ENCODE measurements at regions not wholly inside any gene's neighbourhood (a gene's known extent, or its start where the extent isn't known, plus 50 kb on each side); places are given as distances from the start of the nearest gene placed in this dataset.
"Not testable (repeated sequence)": the region's sequence is repeated elsewhere in the genome, so short reads cannot be mapped to it uniquely, and the experiment has no call there.

DNA sequence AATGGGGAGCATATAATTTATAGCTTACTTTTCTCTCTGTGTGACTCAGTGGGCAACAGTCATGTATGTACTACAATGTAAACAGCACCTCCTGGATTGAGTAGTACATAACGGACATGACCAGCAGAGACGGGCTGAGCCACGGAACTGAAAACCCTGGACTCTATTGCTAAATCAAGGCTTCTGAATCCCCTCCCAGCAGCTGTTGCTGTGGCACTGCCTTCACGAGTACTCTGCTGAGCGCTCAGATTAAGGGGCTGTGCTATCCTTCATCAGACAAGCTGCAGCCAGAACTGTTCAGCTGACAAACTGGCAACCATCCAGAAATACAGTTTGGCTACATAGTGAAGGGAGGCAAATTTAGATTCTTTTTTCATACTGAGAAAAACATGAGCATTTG is 131.3 kb upstream of the CCDC180 start:
- DNase-seq, result no peak

DNA sequence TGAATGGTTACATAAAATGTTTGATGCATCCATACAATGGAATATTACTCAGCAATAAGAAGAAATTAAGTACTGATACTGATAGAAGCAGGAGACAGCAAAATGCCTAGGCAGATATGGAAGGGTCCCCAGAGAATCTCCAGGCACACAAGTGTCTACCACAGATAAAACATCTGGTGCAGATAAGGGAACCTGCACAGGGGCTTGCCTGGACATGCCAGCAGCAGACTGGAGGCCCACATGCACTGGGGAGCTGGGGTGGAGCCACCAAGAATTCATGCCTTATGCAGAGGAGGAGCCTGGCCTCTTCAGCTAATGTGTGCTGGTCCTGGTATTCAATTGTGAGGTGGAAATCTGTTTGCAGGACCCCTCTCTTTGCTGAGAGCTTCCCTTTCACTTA is 129.2 kb upstream of the CTSV start:
- not testable (repeated sequence) for DNase-seq

DNA sequence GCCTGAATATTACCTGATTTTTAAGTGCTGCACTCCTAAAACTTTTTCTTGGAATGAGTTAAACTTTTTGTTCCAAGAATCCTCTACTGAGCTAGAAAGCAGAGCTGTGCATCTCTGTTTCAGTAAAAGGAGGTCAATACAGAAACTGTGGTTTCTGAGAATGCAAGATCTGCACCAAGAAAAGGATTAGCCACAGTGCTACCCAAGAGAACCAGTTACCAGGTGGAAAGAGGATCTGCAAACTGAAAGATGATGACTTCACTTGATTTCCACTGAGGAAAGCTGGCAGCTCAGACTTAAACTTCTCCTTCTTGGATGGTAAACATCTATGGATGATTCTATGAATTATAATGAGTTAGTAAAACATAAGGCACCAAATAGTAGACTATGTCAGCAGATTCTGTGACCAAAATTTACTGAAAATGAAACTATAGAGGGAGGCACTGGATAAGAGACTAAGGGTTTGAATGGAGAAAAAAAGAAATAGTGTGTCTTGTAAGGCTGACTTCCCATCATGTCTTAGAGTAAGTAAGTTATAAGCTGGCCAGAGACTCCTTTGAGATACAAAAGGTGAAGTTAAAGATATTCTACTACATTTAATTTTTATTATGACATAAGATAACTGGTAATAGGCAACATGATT is 127.7 kb upstream of the CTSV start:
- not testable (repeated sequence) for DNase-seq

DNA sequence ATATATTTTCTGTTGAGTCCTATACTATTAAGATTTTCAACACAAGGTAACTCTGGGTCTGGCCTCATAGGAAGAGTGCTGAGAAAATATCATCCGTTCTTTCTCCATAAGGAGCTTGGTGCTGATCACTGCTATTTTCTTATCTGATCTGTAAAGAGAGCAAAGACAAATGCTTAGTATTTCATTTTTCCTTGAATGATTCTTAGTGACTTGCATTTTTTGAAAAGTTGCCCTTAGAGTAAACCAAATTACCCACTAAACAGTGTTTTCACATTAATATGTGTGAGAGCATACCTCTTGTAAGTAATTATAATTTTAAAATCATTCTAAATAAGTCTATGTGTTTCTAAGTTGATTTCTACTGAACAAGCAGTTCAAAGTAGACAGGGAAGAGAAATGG is 121.3 kb upstream of the CTSV start:
- DNase-seq, result no peak

DNA sequence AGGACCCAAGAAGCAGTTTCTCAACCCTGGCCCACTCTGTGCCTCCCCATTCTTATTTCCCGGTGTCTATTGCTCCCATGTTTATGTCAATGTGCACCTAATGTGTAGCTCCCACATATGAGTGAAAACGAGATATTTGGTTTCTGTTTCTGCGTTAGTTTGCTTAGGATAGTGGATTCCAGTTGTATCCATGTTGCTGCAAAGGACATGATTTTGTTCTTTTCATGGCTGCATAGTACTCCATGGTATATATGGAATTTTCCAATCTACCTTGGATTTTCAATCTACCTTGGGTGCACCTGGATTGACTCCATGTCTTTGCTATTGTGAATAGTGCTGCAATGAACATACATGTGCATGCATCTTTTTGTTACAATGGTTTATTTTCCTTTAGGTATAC is 119.8 kb upstream of the CTSV start:
- not testable (repeated sequence) for DNase-seq

DNA sequence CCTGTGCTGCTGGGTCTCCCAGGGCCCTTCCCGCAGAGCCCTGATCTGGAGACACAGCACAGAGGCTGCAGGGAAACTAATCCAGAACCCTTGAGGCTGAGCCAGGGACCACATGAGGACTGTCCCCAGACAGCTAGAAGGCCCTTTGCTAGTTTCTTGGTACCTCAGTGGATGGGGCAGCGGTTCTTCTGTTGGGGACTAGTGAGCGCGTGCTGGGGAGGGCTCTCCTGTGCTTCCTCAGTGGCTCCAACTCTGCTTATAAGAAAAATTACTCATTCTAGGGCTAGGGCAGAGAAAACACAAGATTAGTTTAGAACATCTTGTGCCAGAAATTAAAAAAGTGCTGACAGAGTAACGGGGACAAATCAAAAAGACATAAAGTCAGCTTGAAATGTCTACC is 116.5 kb upstream of the CTSV start:
- not testable (repeated sequence) for DNase-seq

DNA sequence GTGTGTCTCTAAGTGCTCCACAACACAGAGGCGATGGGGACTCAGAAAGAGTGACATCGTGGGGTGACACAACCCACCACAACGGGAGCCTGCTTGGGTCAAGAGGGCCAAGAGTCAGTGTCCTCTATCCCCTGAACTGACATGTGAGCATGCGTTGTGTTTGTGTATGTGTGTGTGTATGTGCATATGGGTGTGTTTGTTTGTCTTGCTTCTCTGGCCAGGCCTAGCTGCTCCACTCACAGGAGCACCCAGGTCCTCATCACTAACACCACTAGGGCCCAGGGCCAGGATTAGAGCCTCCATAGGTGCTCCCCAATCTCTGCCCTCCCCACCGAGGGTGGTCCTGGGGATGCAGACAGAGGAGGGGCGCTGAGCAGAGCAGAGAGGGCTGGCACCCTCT is 115.0 kb upstream of the CTSV start:
- DNase-seq, result no peak

DNA sequence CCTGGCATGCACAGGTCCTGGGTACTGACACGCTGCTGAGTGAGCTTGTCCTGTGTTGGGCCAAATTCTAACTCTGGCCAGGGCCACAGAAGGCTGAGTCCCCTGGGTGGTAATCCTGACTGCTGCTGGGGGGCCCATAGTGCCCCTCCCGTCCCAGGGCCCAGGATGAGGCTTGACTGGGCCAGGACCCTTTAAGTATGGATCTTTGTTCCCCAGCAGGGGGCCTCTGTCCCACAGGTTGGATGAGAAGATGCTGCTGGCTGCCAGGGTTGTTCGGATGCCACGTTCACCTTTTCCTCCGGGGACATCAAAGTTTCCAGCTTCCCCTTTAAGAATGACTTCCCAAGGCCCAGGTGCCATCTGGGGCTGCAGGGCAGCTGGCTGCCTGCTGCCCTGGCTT is 114.2 kb upstream of the CTSV start:
- DNase-seq, result not testable (repeated sequence)

DNA sequence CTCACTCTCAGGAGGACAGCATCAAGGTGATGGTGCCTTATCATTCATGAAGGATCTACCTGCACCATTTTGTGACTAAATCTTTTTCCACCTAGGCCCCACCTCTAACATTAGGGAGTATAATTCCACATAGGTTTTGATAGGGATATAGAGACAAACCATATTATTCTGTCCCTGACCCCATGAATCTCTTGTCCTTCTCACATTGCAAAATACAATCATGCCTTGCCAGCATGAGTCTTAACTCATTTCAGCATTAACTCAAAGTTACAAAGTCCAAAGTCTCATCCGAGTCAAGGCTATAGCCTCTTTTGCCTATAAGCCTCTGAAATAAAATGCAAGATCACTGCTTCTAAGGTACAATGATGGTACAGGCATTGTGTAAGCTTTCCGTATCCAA is 111.5 kb upstream of the CTSV start:
- not testable (repeated sequence) for DNase-seq

DNA sequence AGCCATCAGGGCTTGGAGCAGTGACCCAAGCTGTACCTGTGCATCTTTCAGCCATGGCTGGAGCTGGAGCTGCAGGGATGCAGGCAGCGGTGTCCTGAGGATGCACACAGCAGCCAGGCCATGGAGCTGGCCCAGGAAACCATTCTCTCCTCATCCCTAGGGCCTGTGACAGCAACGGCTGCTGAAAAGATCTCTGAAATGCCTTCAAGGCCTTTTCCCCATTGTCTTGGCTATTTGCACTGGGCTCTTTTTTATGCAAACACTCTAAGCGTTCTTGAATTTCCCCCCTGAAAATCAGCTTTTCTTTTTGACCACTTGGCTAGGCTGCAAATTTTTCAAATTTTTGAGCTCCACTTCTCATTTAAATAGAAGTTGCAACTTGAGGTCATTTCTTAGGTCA is 109.5 kb upstream of the CTSV start:
- not testable (repeated sequence) for DNase-seq

DNA sequence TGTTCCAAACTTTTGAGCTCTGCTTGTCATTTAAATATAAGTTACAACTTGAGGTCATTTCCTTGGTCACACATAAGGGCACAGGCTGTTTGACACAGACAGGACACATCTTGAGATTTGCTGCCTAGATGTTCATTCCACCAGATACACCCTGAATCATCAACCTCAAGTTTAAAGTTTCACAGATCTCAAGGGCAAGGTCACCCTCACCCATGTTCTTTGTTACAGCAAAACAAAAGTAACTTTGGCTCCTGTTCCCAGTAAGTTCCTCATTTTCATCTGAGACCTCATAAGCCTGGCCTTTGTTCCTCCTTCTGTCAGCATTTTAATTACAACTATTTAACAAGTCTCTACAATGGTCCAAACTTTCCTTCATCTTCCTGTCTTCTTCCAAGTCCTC is 106.7 kb upstream of the CTSV start:
- not testable (repeated sequence) for DNase-seq

DNA sequence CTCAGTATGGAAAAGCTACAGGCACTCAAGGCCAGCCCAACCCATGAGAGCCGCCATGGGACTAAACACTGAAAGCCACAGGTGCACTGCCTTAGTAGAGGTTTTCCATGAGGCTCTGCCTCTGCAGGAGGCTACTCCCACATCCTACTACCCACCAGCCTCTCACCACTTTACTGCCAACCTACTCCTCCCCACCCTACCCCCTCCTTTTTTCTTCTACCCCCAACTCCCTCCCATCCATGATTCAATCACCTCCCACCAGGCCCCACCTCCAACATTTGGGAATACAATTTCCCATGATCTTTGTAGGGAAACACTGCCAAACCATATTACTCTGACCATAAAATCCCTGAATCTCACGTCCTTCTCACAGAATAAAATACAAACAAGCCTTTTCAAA is 101.6 kb upstream of the CTSV start:
- no peak for DNase-seq

DNA sequence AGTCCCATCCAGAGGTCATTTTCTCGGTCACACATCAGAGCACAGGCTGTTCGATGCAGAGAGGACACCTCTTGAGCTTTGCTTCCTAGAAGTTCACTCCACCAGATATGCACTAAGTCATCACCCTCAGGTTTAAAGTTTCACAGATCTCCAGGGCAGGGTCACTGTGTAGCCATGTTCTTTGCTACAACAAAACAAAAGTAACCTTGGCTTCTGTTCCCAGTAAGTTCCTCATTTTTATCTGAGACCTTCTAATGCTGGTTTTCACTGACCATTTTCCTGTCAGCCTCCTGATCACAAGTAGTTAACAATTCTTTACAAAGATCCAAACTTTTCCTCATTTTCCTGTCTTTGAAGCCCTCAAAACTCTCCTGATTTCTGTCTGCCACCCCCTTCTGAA is 97.5 kb upstream of the CTSV start:
- DNase-seq, result no peak

DNA sequence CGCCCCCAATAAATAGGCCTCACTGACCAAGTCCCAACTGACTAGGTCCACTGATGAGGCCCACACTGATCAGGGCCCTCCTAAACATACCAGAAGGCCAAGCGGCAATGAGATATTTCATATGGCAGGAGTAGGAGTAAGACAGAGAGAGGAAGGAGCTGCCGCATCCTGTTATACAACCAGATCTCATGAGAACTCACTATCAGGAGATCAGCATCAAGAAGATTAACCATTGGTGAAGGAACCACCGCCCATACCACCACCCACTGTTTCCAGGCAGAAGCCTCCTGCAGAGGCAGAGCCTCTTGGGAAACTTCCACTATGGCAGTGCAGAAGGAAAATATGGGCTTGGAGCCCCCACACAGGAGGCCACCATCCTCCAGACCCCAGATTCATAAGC is 95.0 kb upstream of the CTSV start:
- not testable (repeated sequence) for DNase-seq

DNA sequence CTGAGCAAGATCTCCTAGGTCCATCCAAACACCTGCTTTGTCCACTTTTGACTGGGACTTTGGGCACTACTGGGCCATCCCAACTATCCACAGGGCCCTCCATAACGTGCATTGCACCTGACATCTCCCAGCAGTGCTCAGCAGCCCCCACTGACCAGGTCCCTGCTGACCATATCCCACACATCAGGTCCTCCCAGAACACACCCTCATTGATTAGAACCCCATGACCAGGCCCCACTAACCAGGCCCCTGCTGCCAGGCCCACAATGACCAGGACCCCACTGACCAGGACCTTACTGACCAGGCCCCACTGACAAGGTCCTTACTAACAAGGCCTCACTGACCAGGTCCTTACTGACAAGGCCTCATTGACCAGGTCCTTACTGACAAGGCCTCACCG is 93.9 kb upstream of the CTSV start:
- no peak for DNase-seq

DNA sequence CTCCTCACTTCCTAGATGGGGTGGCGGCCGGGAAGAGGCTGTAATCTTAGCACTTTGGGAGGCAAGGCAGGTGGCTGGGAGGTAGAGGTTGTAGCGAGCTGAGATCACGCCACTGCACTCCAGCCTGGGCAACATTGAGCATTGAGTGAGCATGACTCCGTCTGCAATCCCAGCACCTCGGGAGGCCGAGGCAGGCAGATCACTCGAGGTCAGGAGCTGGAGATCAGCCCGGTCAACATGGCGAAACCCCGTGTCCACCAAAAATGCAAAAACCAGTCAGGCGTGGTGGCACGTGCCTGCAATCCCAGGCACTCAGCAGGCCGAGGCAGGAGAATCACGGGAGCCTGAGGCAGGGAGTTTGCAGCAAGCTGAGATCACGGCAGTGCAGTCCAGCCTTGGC is 91.9 kb upstream of the CTSV start:
- not testable (repeated sequence) for DNase-seq

DNA sequence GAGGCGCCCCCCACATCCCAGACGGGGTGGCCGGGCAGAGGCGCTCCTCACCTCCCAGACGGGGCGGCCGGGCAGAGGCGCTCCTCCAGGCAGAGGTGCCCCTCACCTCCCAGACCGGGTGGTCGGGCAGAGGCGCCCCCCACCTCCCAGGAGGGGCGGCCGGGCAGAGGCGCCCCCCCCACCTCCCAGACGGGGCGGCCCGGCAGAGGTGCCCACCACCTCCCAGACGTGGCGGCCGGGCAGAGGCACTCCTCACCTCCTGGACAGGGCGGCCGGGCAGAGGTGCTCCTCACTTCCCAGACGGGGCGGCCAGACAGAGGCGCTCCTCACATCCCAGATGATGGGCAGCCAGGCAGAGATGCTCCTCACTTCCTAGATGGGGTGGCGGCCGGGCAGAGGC is 91.4 kb upstream of the CTSV start:
- not testable (repeated sequence) for DNase-seq

DNA sequence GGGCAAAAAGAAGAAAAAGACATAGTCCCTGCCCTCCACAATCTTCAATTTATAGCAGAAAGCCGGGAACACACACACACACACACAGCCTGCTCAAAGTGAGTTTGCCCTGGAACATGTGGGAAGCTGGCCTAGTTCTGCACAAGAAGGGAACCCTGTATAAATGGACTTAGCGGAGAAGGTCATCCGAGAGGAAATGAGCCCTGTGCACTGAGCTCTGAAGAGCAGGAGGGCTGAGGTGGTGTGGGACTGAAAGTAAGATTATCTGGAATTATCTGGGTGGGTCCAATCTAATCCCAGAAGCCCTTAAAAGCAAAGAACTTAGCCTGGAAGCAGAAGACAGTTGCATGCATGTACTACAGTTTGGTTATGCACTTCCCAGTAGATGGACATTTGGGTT is 90.0 kb upstream of the CTSV start:
- DNase-seq, result no peak

DNA sequence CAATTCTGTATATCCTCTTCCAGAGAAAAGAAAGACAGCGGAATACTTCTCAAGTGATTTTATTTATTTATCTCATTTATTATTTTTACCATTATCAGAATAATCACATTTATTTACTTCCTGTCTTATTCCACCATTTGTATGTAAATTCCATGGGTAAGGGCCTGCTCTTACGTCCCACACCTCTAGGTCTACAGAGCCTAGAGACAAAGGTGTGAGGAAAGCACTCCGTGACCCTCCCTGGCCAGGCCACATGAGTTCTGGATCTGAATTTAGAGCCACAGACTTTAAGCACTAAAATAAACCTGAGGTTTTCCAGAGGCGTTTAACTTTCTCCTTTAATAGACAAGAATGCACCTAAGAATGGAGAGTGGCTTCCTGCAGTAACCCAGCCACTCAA is 85.3 kb upstream of the CTSV start:
- DNase-seq, result no peak

DNA sequence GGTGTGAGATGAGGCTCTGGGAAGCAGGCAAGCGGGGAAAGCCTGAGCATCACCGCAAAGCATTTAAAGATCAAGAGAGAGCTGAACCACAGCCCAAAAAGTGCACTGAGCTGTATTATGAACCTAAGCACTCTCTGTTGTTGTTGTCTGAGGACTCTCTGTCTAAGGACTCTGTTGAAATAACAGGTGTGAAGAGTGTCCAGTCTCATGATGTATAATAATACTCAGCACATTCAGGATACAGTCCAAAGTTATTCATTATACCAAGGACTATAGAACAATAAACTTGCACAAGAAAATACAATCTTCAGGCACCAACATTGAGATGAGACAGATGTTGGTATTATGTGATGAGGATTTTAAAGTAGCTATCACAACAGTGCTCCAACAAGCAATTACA is 71.8 kb upstream of the CTSV start:
- DNase-seq, result no peak

DNA sequence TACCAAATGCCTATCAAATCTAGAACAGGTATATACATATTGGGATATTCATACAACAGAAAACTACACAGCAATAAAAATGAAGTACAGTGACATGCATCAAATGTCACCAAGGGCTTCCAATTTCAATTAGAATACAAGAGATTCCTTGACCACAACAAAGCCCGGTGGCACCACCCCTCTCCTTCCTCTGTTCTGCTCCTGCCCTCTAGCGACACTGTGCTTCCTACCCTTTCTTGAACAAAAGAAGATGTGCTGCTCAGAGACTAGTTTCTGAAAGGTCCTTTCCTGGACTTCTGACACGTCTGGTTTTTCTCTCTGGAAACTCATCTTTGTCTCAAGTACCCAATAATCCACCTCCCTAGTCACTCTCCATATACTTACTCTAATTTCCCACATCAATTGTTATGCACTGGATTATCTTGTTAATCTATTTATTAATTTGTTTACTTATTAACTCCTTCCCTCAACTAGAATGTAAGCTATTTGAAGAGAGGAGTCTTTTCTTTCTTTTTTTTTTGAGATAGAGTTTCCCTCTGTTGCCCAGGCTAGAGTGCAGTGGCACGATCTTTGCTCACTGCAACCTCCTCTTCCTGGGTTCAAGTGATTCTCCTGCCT is 70.4 kb upstream of the CTSV start:
- no peak for DNase-seq

DNA sequence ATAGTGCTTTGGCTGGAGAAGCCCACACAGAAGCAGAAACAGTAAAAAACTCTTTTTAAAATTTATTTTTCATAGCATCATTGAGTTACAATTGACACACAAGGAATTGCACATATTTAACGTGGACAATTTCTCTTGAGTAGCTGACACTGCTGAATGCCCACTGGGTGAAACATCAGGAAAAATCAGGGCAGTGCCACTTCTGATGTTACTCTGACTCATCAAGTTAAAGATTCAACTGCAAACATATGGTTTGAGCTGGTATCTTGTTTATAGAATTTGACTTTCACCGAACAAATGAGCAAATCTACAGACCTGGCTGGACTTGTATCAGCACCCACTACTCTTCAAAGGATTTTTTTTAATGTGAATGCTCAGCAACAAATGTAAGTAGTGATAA is 66.3 kb upstream of the CTSV start:
- not testable (repeated sequence) for DNase-seq

DNA sequence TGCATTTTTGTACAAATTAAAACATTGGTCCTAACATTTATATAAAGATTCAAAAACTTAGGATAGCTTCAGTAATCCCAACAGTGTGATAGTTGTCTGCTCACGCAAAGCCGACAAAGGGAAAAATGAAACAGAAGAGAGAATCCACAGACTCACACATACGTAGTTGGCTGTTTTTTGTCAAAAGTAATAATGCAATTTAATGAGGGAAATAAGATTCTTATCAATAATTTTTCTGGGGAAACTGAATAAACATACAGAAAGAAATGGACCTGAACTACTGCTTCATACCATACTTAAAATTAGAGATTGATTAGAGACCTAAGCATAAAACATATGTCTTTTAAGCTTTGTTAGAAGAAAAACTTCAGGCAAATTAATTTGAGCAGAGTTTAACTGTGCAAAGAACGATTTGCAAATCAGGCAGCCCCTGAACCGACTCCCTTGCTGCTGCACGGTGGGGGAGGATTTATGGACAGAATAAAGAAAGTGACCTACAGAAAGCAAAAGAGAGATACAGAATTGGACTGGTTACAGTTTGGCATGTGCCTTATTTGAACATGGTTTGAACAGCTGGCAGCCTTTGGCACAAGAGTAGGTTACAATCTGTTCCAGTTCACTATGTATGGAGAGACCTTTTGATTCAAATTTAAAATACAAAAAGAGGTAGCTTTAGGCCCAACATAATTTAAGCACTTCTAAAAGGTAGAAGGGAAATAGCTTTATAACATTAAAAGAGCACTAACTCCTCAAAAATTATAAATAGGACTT is 64.9 kb upstream of the CTSV start:
- not testable (repeated sequence) for DNase-seq

DNA sequence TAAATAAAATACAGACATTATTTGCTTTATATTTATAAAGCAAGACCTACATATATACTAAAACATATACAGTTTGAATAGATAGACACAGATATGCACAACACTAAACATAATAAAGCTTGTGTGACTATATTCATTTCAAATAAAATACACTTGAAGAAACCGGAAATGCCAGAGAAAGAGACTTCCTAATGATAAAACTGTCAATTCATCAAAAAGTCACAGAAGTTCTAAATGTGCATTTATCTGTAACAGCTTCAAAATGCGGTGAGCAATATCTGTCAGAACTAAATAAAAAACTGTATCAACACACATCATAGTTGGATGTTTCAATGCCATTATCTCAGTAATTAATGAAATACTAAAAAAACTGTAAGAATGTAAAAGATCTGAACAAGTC is 60.6 kb upstream of the CTSV start:
- not testable (repeated sequence) for DNase-seq
